Ammon's horn (tissue), 1 donor: ENCODE measurements at regions not wholly inside any gene's neighbourhood (a gene's known extent, or its start where the extent isn't known, plus 50 kb on each side); places are given as distances from the start of the nearest gene placed in this dataset.

Source experiments
- DNase-seq: peaks from one replicate; pipeline ENCODE4 v3.0.0-alpha.2; 2016; ENCODE audit warnings: low spot score

DNA sequence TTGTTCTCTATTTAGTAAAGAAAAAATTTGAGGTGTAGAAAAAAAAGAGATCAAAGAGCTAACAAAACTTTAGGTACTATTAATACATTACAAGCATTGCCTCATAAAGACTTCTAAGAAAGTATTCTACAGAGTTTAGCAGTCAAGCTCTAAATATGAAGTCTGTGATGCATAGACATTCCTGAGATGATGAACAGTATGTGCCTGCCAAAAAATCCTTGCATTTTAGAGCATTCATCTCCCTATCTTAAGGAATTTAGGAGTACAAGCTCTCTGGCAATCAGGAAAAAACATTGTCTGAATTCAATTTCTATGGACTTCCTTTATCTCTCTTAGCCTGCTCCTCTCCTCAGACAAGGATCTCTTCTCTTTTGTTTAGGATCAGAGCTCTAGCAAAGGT is 202.6 kb upstream of the LRFN5 start:
- no peak for DNase-seq

DNA sequence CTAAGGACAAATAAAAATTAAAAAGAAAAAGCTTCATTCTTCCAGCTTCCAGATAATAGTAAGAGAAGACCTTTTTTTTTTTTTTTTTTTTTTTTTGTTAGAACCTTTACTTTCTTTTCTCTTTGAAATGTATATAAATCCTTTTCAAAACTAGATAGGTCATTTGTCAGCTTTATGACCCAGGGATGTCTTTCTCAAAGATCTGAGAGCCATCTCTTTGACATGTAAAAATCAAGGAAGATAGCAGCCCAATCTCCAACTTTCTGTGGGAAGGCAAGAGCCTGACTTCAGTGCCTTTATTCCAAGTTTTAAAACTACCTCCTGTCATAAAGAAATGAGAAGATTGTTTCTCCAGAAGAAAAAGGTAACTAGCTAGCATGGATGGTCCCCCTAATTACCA is 203.3 kb upstream of the LRFN5 start:
- DNase-seq, result no peak

DNA sequence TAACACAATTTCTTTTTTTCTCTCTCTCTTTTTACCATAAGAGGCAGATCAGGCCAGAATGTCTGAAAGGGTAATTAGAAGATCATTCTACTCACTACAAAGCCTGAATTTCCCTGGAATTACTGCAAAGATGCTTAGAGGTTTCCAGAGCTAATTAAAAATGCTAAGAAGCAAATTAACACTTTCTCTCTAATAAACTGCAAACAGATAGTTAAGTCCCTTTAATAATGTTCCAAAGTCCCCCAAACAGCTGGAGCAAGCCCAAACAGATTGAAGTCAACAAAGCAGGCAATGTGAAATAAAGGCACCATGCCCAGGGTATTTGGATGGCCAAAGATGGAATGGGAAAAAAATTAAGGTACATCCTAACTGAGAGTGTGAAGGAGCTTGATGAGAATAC is 208.8 kb upstream of the LRFN5 start:
- DNase-seq, result no peak

DNA sequence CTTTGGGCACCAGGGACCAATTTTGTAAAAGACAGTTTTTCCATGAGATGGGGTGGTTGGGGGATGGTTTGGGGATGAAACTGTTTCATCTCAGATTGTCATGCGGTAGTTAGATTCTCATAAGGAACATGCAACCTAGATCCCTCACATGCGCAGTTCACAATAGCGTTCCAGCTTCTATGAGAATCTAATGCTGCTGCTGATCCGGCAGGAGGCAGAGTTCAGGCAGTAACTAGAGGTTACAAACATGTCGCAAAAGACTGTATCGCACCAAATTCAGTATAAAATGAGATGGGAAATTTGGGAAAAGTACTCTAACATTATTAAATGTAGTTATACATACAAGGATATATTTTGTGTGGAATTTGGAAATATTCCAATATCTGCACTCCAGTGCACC is 213.2 kb upstream of the LRFN5 start:
- DNase-seq, result no peak

DNA sequence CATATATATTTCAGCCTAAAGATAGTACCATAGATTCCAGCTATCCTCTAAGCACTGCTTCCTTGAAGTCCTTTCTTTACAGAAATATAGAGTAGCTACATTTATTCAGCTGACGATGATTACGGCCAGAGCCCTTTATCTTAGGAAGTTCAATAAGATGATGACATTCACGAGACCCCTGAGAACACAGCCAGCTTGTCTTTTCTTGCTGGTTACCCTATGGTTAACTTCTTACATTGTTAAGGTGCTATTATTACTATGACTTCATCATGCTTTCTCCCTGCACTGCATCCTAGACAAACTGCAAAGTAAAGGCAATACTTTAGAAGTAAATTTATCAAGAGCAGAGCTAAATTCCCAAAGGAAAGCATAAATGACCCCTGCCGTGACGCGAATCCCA is 214.4 kb upstream of the LRFN5 start:
- no peak for DNase-seq

DNA sequence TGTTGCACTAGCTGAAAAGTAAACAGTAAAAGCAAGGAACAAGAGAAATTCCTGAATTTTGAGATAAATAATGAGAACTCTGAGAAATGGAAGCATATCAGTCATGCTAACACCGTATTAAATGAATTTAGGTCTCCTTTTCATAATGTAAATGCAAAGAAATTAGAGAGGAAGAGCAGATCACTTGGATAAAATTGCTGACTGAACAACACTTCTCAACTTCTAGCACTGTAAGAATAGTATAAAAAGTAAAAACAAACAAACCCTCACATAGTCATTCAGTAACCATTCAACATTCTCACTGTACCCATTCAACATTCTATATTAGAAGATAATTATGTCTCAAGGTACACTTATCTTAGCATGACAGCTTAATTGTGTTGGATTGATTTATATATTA is 217.3 kb upstream of the LRFN5 start:
- no peak for DNase-seq

DNA sequence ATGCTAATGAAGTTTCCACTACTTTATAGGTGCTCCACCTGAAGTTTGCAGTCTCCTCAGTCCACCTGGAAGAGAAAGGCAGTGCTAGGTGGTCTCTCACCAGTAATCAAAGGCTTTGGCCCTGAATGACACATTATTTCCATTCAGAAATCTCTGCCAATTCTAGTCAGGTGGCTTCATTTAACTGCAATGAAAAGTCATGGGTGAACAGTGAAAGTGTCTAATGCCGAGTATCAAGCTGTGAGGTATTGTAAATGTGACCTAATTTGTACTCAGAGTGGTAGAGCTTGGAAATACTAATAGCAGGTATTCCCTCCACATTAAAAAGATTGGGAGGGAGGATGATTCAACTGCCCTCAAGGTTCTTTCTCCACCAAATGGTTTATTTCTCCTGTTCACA is 220.9 kb upstream of the LRFN5 start:
- no peak for DNase-seq

DNA sequence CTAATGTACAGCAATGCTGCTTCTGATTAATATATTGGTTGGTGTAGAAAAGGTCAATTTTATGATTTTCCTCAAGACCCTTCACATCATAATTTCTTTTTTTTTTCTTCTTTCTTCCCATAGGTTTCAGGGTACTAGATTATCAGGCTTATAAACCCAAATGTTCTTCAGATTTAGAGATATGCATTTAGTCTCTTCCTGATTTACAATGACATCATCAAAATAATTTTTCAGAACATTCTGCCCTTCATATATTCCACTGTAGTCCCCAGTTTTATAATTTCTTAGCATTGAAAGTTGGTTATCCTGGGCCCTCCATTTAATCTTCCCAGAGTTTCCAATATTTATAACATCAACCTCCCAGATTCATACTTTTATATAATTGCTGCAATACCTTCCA is 226.7 kb upstream of the LRFN5 start:
- no peak for DNase-seq

DNA sequence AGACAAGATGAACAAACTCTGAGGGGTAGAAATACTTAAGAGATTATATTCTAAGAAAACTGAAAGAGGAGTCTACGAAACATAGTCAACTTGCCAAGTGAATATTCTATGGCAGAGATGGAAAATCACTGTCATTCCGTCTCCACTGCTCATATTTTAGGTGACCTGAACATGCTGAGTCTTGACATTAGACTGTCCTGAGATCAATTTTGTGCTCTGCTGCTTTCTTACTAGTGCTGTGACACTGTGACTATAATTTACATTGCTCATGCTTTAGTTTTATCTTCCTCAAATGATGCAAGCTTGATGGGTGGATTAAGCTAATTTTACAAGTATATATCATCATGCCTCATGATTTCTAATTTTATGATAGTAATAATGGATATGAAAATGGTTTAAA is 228.2 kb upstream of the LRFN5 start:
- DNase-seq, result no peak

DNA sequence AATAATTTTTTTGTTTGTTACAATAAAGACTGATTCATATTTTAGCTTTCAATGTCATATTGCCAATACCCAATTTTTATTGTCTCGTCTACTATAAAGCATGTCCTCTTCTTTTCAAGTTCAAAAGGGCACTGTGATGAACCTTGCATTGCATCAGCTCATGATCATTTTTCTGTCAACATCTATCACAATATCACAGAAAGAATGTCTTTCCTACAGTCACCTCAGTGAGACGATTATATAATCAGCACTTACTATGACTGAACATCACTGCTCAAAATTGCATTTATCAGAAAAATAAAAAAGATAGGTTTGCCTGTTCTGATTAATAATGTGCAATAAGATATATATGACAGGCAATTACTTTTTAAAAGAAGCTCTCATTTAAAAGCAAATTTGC is 228.7 kb upstream of the LRFN5 start:
- DNase-seq, result no peak

DNA sequence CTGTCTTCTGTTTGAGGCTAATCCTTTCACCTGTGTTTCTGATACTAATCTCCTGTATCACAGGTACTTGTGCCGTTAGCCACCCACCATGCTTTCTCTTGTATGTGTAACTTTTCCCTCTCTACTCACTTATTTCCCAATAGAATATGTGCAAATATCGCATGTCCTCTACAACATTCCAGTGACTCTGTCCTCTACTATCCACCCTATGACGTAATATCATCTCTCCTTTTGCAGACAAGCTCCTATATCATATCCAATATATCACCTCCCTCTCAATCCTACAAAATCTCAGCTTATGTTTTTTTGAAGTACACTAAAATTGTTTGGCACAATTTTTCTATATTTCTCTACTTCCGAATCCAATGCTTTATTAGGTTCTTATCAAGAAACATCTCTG is 232.6 kb upstream of the LRFN5 start:
- no peak for DNase-seq

DNA sequence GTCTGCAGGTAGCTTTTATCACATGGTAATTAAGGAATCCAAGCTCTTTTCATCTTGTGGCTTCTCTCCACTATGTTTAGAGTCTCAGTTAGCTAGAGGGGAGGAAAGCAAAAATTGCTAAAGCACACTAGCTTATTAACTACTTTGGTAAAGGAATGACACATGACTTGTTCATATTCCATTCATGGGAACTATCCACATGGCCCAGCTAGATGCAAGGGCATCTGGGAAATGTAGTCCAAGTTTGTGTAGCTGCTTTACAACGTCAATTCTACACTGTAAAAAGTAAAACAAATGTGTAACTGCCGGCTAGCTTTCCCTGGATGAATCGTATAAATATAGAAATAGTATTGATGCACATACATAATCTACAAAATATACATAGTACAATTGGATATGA is 244.5 kb upstream of the LRFN5 start:
- no peak for DNase-seq

DNA sequence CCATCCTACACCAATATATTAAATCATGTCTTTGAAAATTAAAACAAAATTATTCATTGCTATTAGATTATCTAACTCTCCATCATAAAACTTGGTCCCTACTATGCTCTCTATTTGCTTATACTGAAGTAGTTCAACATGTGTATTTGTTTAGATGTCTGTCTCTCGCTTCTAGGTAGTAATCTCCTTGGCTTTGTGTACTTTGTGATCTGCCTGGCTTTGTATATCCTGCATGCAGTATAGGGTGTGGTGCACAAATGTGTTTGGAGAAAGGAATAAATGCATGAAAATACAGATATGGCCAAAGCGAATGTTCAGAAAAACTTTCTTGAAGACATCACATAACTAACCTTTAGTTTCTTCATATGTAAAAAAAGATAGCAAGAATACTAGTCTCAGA is 246.6 kb upstream of the LRFN5 start:
- no peak for DNase-seq

DNA sequence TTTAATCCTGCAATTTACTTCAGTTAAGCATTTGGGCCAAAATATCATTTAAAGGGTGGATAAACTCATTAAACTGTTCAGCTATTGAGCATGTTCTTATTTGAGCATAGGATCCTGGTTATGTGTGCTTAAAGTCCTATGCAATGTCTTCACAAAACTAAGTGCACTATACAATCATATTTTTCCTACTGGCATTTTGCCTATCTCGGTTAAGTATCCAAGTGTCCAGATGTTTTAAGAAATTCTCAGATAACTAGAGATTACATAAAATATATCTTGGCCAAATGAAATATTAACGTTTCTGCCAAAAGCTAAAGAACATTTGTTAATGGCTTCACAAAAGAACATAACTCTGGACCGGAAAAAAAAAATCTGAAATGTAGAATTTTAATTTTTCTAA is 250.8 kb upstream of the LRFN5 start:
- no peak for DNase-seq

DNA sequence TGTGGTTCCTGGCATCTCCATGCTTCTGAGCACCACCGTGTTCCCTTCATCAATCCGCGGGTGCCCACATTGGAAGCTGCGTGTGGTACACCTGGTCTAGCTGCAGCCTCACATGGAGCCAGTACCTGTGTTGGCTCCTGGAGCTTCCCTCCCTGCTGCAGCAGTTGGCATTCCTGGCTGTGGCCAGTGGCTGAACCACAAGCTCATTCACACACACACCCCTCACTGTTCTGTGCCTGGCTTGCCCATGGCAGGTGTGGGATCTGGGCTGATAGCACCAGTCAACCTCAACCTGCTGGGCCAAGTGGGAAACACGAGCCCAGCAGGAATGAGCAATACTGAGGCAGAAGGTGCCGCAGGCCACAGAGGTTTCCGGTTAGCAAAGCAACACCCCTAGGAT is 256.2 kb upstream of the LRFN5 start:
- DNase-seq, result no peak

DNA sequence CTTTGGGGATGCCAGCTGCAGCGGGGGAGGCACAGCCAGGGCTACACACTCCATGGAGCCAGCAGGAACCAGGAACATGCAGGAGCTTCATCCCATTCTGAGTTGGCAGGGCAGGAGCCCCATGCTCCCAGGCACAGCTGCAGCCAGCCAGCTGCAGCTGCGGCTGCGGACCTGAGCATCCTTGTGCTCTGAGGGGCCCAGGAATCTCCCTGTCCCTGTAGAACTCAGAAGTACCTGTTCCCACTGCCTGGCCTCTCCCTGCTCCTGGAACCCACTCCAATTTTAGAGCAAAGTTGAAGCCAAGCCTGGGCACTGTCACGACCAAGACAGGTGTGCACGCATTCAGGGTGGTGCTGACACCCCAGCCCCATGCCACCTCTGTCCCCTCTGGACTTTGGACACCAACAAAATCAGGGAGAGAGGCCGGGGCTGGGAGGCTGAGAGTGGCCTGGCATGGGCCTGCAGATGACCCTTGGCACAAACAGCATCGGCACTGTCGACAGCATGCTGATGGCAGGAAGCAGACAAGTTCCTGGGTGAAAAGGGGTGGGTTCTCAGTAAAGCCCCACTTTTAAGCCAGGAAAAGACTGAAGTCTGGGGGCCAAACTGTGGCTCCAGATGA is 257.3 kb upstream of the LRFN5 start:
- peak; percentile 20 for DNase-seq

DNA sequence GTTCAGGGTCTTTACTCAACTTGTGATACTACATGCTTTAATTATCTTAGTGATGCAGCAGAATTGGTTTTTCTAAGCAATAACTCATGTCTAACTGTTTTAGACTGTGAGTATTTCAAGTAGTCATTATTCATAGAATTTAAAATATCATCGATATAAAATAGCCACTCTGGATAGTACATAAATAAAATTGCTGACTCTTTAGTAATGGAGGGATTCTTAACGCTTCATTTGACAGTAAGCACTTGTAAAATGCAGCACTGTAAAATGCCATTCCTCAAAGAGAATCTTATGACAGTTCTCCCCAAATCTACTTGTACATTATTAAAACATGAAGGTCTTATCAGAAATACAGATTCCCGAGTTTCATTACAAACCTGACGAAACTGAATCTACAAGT is 262.8 kb upstream of the LRFN5 start:
- DNase-seq, result no peak

DNA sequence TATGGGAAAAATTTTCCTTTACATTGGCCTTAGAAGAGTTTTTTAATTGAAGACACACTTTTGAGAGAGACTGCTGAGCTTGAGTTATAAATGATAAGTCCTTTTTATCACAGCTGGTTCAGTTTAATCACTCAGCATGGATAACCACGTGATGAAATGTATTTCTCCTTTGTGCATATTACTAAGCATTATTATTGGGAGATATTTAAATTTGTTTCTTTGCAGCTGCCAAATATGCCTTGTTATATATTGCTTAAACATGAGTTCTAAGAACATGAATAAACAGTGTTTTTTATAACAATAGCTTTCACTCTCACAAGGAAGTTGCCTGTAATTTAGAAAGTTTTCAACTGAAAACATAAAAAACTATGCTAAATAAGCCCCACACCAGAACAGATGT is 293.5 kb upstream of the LRFN5 start:
- no peak for DNase-seq

DNA sequence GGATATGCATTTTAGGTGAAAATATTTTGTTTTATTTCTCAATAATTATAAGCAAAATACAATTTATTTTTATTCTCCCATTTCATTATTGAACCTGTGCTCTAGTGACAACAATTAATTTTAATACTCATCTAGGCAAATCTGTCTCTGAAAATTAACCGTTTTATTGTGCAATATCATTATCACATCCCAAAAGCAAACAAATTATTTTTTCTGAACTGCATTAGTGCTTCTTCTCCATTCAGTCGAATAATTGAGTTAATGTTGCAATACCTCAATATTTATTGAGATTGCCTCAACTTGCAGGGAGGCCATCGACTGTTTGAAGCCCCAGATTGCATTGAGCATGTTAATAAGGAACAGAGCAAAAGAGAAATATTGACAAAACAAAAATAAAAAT is 303.2 kb upstream of the LRFN5 start:
- DNase-seq, result no peak

DNA sequence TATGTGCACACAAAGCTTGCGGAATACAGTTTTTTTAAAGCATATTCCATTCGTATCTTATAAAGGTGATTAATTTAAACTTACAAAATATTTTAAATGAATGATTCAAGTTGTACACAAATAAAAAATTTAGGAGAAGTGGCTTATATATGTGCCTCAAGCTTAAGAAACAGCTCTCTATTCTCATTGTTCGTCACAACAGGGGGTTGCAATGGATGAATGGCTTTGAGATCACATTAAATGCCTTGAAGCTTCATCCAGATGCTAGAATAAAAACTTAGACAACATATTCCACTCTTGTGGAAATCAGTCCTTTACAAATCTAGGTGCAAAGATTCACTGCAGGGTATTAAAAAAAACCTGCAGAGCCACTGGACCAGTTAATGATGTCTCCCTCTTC is 303.9 kb upstream of the LRFN5 start:
- DNase-seq, result no peak

DNA sequence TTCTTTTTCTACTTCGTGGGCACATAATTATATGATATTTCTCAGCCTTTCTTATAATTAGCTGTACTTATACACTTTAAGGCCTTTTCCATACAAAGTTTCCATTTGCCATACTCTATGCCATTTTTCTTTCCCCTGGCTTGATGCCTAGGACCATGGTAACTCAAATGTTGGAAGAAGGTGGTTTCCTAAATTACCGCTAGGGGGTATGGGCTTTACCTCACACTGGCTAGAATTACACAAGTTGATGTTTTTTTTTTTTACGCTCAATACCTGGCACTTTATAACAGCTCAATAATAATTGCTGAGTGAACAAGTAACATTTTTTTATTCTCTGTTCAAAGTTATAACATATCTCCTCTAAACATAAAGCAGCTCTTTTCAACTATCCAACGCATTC is 306.8 kb upstream of the LRFN5 start:
- no peak for DNase-seq

DNA sequence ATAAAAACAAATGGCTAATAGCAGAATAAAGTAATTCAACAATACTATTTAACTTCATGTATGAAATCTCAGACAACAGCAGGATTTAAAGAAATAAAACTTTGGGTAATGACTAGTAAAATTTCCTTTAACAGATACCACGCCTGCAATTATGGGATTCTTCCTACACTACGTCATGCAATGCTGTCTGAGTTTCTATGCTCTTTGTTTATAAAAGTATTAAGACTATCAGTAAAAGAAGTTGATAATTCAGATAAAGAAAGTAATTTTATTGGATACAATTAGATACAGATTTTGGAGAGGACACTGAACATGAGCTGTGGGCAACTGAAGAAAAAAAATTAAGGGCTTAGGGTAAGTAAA is 308.4 kb upstream of the LRFN5 start:
- no peak for DNase-seq

DNA sequence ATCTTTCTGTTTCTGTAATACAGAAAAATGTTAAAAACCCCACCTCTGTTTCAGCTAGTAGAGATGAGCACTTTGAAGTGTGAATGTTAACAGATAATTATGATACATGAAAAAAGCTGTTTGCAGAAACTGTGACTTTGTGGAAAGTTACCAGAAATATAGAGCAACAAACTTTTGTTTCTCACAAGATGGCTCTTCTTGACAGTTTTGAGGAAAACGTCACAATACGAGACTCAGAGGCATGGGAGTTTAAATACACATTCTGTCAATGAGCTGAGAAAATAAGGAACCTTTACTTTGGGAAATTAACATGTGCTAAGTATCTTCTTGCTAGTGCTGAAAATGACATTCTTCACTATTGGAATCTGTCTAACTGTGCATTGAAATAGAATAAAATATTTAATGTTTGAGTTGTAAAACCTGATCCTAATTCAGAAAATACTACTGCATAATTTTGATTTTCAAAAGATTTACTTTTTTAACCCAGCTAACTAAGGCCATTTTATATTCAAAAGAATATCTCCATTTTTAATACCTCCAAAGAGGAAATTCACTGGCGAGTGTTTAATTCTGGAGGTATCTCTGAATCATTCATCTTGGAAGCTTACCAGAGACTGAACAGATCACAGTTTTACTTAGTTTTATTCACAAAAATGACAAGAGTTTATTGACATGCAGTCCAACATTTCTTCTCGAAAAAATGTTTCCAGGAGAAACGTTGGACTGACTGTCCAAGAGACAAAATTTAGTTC is 308.9 kb upstream of the LRFN5 start:
- DNase-seq, result no peak

DNA sequence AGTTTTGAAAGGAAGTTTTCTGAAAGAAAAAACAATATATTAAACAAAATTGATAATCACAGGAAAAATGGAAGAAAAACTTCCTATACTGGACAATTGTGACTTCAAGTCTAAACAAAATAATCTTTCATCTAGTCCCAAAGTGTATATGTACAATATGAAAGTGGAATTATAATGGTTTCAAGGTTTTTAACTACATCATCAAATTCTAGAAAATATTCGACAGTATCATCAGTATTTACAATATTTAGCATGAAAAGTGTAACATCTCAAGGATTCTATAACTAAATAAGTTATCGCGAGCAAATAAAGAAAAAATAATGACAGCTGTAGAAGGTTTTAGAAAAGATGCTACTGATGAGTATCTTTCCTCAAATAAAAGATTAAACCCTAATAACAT is 310.9 kb upstream of the LRFN5 start:
- no peak for DNase-seq
